GM12878 (cell line): ENCODE measurements at regions not wholly inside any gene's neighbourhood (a gene's known extent, or its start where the extent isn't known, plus 50 kb on each side); places are given as distances from the start of the nearest gene placed in this dataset.

ENCODE experiments used
- ATAC-seq: fragments of 200-7000 bp; cut with Tn5 transposase; 3 replicates; pipeline ENCODE4 v1.9.1; 2020; ENCODE audit warnings: mild to moderate bottlenecking, moderate library complexity
- BruUV-seq: library from RNA; stranded (reverse); fragments of 400-500 nt; replicated peaks from 2 replicates; lab custom pipeline; 2021; lab: Mats Ljungman, UMichigan
- CTCF ChIA-PET: fragments of 300-600 bp; sonication (Branson Sonifier 250); formaldehyde crosslinking; extraction: SDS; loops from one replicate; lab custom pipeline; 2021; ENCODE audit warnings: inconsistent platforms; lab: Yijun Ruan, JAX
- POLR2A ChIA-PET: fragments of 350-600 bp; formaldehyde crosslinking; extraction: SDS; loops from one replicate; lab custom pipeline; 2021; ENCODE audit warnings: inconsistent platforms; lab: Charles Lee
- RAD21 ChIA-PET: fragments of 300-600 bp; sonication (Branson Sonifier 250); formaldehyde crosslinking; loops from one replicate; lab custom pipeline; 2023; ENCODE audit warnings: antibody characterized with exemption; ENCODE audit not compliant: unreplicated experiment; lab: Charles Lee
- SMC1A ChIA-PET: fragments of 300-600 bp; sonication (Branson Sonifier 250); formaldehyde crosslinking; loops from one replicate; lab custom pipeline; 2023; ENCODE audit not compliant: unreplicated experiment, uncharacterized antibody; lab: Charles Lee
- DNase-seq: peaks from one replicate; pipeline ENCODE4 v3.0.0-alpha.2; 2011; ENCODE audit warnings: low read depth, low spot score
- FAIRE-seq: peaks from 3 replicates; lab custom pipeline; 2011; peaks lifted over from hg19 to GRCh38; lab: Jason Lieb, UNC
- H2AFZ ChIP-seq: 2 replicates; pipeline ENCODE4 v1.6.0; 2011; ENCODE audit warnings: low read depth, low read length, control low read depth; ENCODE audit not compliant: control insufficient read depth
- H3K27ac ChIP-seq: 2 replicates; pipeline ENCODE4 v1.5.1; 2011; ENCODE audit warnings: control low read depth; ENCODE audit not compliant: control insufficient read depth, insufficient read depth
- H3K27me3 ChIP-seq, 2 experiments: replicated peaks in 1 of 2; 2 replicates each; pipeline versions ENCODE4 v1.6.0 to v1.6.1; 2011; ENCODE audit warnings: low read length in 1 of 2; ENCODE audit not compliant: control insufficient read depth in 2 of 2, insufficient read depth in 2 of 2
- H3K36me3 ChIP-seq, 2 experiments: 2 replicates each; pipeline ENCODE4 v1.5.1; 2011; ENCODE audit warnings: low read length in 1 of 2; ENCODE audit not compliant: control insufficient read depth in 2 of 2, insufficient read depth in 2 of 2
- H3K4me1 ChIP-seq: 2 replicates; pipeline ENCODE4 v1.6.1; 2011; ENCODE audit warnings: mild to moderate bottlenecking, low read length, moderate library complexity, mixed read lengths; ENCODE audit not compliant: control insufficient read depth, insufficient read depth
- H3K4me2 ChIP-seq: 2 replicates; pipeline ENCODE4 v1.6.0; 2011; ENCODE audit warnings: control low read depth; ENCODE audit not compliant: control insufficient read depth, insufficient read depth
- H3K4me3 ChIP-seq: fragments of 200-600 bp; sonication (generic); 2 replicates; pipeline ENCODE4 v1.5.1; 2016
- H3K79me2 ChIP-seq: 2 replicates; pipeline ENCODE4 v1.6.0; 2011; ENCODE audit warnings: low read length; ENCODE audit not compliant: control insufficient read depth, insufficient read depth
- H3K9ac ChIP-seq: 2 replicates; pipeline ENCODE4 v1.8.0; 2011; ENCODE audit warnings: low read length, control low read depth, mixed read lengths; ENCODE audit not compliant: control insufficient read depth, insufficient read depth
- H3K9me3 ChIP-seq: replicated peaks from 3 replicates; pipeline ENCODE4 v1.5.1; 2011; ENCODE audit warnings: mild to moderate bottlenecking, low read length; ENCODE audit not compliant: control insufficient read depth, insufficient read depth
- H4K20me1 ChIP-seq: 2 replicates; pipeline ENCODE4 v1.6.0; 2011; ENCODE audit not compliant: control insufficient read depth, insufficient read depth
- CBX5 ChIP-seq: sonication (generic); IDR thresholded peaks from 2 replicates; pipeline ENCODE4 v1.6.1; 2016; ENCODE audit warnings: low read depth, moderate library complexity, mild to moderate bottlenecking, inconsistent platforms
- EGR1 ChIP-seq, 2 experiments: IDR thresholded peaks; 1 replicate in 1 of 2; 2 replicates in 1 of 2; pipeline ENCODE4 v1.6.1; 2011 to 2012; ENCODE audit warnings: low read depth in 2 of 2, low read length in 2 of 2, borderline replicate concordance in 1 of 2, mild to moderate bottlenecking in 1 of 2, moderate library complexity in 1 of 2
- HDAC6 ChIP-seq: fragments of 200-600 bp; sonication (generic); IDR thresholded peaks from one replicate; pipeline ENCODE4 v1.8.0; 2017; ENCODE audit warnings: antibody characterized with exemption; ENCODE audit not compliant: unreplicated experiment
- JUNB ChIP-seq: IDR thresholded peaks from 2 replicates; pipeline ENCODE4 v1.6.1; 2016; ENCODE audit warnings: antibody characterized with exemption, mild to moderate bottlenecking
- NFIC ChIP-seq: IDR thresholded peaks from 2 replicates; pipeline ENCODE4 v1.6.1; 2012; ENCODE audit warnings: low read depth, mild to moderate bottlenecking, inconsistent platforms, low read length, moderate library complexity
- PML ChIP-seq: IDR thresholded peaks from 2 replicates; pipeline ENCODE4 v1.6.1; 2012; ENCODE audit warnings: low read length, inconsistent platforms
- RUNX3 ChIP-seq: IDR thresholded peaks from 2 replicates; pipeline ENCODE4 v1.6.1; 2012; ENCODE audit warnings: low read length, inconsistent platforms
- SPI1 ChIP-seq: IDR thresholded peaks from 2 replicates; pipeline ENCODE4 v1.6.1; 2011; ENCODE audit warnings: low read depth, mild to moderate bottlenecking, low read length, moderate library complexity, borderline replicate concordance; ENCODE audit not compliant: insufficient read depth
- TARDBP ChIP-seq: IDR thresholded peaks from 2 replicates; pipeline ENCODE4 v1.6.1; 2016; ENCODE audit warnings: borderline replicate concordance
- YY1 ChIP-seq: IDR thresholded peaks from 2 replicates; pipeline ENCODE4 v1.6.1; 2011; ENCODE audit warnings: low read depth, mild to moderate bottlenecking, low read length
- ZNF217 ChIP-seq: fragments of 450-650 bp; IDR thresholded peaks from 2 replicates; pipeline ENCODE4 v1.6.1; 2017; ENCODE audit warnings: antibody characterized with exemption, mild to moderate bottlenecking
- WGBS: methylation state at CpG from one replicate; pipeline ENCODE4 v1.1.6; 2016; ENCODE audit warnings: low lambda C conversion rate; ENCODE audit not compliant: insufficient replicate concordance, insufficient coverage; ENCODE audit errors: missing lambda C conversion rate; 5-methylcytosine and 5-hydroxymethylcytosine counted together
- in situ Hi-C: fragments of 300-500 bp; cut with MboI; formaldehyde crosslinking; loops from 9 replicates; pipeline ENCODE4 v1.14.3; 2018; ENCODE audit warnings: mixed read lengths
- intact Hi-C: fragments of 100-400 bp; cut with micrococcal nuclease; formaldehyde crosslinking; loops from one replicate; pipeline ENCODE4 v1.14.2; 2022; ENCODE audit not compliant: unreplicated experiment
- TF ChIP-seq, protein P1 (sequence below): fragments of 450-650 bp; IDR thresholded peaks from 2 replicates; pipeline ENCODE4 v1.6.1; 2017; ENCODE audit warnings: borderline replicate concordance
- TF ChIP-seq, protein P2 (sequence below): fragments of 450-650 bp; formaldehyde crosslinking; IDR thresholded peaks from 2 replicates; pipeline ENCODE4 v1.4.0; 2020; ENCODE audit warnings: mild to moderate bottlenecking, moderate library complexity
- TF ChIP-seq, protein P3 (sequence below): fragments of 450-650 bp; IDR thresholded peaks from 2 replicates; pipeline ENCODE4 v1.6.1; 2016; ENCODE audit warnings: mild to moderate bottlenecking

DNA sequence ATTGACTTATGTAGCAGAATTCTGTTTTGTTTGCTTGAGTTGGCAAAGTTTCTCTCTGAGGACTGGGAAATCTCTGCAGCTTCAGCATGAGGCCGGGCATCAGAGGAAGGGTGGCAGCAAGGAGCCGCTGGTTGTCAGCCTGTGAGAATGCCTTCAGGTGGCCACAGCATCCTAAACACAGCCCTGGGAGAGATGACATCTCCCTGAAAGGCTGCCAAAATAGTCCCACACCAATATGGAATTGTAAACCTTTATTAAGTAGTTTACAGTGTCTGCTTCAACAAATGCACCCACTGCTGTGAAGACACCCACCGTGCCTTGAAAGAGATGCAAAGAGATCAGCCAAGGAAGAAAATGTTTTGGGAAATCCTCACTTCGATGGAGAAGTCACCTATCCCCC lies 609.7 kb upstream of the ARRDC4 start:
- no peak overlapping the region for H3K9ac ChIP-seq
- in situ Hi-C loops: no loop called here
- no peak for DNase-seq
- no peaks in the 10 kb centered on the region for H3K4me1 ChIP-seq
- ChIA-PET RAD21 (no interaction called here), POLR2A (no interaction called here), SMC1A (no interaction called here), CTCF (no interaction called here)
- H3K4me2 ChIP-seq: no peak overlapping the region
- H3K79me2 ChIP-seq: no peaks in the 10 kb centered on the region
- ATAC-seq: no peak
- no TSS peak for BruUV-seq
- TF ChIP-seq YY1: no peak
- TF ChIP-seq PML: no peak
- no peak for TF ChIP-seq CBX5
- TF ChIP-seq NFIC: no peak
- no peak for TF ChIP-seq TARDBP
- TF ChIP-seq ZNF217: no peak
- no peak for TF ChIP-seq RUNX3
- no peak for TF ChIP-seq EGR1 (IDR thresholded peaks at IDR 0.05; ENCODE audit: borderline replicate concordance in 1 of 2, low read depth in 2 of 2, low read length in 2 of 2)
- TF ChIP-seq JUNB: no peak
- no peak for TF ChIP-seq HDAC6
- no peak for TF ChIP-seq SPI1
- 29% methylated on average over 4 of the region's 4 CpGs for WGBS
- H4K20me1 ChIP-seq: no peaks in the 10 kb centered on the region
- no peak for FAIRE-seq
- H3K9me3 ChIP-seq: no peaks in the 10 kb centered on the region
- H3K36me3 ChIP-seq: no peaks in the 10 kb centered on the region
- H3K27me3 ChIP-seq: no peaks in the 10 kb centered on the region
- intact Hi-C loops: no loop called here
- no peak overlapping the region for H3K27ac ChIP-seq
- H3K4me3 ChIP-seq: no peak overlapping the region
- no peak overlapping the region for H2AFZ ChIP-seq

DNA sequence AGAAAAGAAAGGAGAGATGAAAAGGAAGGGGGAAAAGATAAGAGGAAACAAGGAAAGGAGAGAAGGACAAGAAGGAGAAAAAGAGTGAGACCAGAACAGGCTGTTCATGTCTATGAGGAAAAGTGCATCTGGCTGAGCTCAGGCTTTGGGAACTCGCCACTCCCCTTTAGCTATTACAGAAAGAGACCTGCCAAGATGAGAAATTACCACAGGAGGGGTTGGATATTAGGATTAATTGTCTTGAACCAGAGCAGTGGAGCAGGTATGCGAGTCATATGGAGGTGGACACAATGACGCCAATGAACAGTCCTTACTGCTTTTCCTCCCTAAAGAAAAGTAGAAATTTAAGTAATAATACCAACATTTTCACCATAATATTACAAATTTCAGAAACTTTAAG lies 577.0 kb upstream of the ARRDC4 start:
- CTCF ChIA-PET: no interaction called here
- H3K79me2 ChIP-seq: no peaks in the 10 kb centered on the region
- FAIRE-seq (no peak), ATAC-seq (no peak), DNase-seq (no peak)
- SMC1A ChIA-PET: no interaction called here
- BruUV-seq: no TSS peak
- no peak overlapping the region for H2AFZ ChIP-seq
- H3K27me3 ChIP-seq: no peaks in the 10 kb centered on the region
- in situ Hi-C loops (no loop called here), intact Hi-C loops (no loop called here)
- no peaks in the 10 kb centered on the region for H3K36me3 ChIP-seq
- POLR2A ChIA-PET: no interaction called here
- H3K4me1 ChIP-seq: no peaks in the 10 kb centered on the region
- 7% methylated on average over 3 of the region's 3 CpGs for WGBS
- no peak overlapping the region for H3K4me2 ChIP-seq
- H3K27ac ChIP-seq: no peak overlapping the region
- RAD21 ChIA-PET: no interaction called here
- no peaks in the 10 kb centered on the region for H3K9me3 ChIP-seq
- no peaks in the 10 kb centered on the region for H4K20me1 ChIP-seq
- no peak overlapping the region for H3K4me3 ChIP-seq
- H3K9ac ChIP-seq: no peak overlapping the region
- TF ChIP-seq, protein P1, sequence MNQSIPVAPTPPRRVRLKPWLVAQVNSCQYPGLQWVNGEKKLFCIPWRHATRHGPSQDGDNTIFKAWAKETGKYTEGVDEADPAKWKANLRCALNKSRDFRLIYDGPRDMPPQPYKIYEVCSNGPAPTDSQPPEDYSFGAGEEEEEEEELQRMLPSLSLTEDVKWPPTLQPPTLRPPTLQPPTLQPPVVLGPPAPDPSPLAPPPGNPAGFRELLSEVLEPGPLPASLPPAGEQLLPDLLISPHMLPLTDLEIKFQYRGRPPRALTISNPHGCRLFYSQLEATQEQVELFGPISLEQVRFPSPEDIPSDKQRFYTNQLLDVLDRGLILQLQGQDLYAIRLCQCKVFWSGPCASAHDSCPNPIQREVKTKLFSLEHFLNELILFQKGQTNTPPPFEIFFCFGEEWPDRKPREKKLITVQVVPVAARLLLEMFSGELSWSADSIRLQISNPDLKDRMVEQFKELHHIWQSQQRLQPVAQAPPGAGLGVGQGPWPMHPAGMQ: no peak
- TF ChIP-seq, protein P2, sequence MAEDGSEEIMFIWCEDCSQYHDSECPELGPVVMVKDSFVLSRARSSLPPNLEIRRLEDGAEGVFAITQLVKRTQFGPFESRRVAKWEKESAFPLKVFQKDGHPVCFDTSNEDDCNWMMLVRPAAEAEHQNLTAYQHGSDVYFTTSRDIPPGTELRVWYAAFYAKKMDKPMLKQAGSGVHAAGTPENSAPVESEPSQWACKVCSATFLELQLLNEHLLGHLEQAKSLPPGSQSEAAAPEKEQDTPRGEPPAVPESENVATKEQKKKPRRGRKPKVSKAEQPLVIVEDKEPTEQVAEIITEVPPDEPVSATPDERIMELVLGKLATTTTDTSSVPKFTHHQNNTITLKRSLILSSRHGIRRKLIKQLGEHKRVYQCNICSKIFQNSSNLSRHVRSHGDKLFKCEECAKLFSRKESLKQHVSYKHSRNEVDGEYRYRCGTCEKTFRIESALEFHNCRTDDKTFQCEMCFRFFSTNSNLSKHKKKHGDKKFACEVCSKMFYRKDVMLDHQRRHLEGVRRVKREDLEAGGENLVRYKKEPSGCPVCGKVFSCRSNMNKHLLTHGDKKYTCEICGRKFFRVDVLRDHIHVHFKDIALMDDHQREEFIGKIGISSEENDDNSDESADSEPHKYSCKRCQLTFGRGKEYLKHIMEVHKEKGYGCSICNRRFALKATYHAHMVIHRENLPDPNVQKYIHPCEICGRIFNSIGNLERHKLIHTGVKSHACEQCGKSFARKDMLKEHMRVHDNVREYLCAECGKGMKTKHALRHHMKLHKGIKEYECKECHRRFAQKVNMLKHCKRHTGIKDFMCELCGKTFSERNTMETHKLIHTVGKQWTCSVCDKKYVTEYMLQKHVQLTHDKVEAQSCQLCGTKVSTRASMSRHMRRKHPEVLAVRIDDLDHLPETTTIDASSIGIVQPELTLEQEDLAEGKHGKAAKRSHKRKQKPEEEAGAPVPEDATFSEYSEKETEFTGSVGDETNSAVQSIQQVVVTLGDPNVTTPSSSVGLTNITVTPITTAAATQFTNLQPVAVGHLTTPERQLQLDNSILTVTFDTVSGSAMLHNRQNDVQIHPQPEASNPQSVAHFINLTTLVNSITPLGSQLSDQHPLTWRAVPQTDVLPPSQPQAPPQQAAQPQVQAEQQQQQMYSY (CRISPR knock-in tag): no peak
- TF ChIP-seq, protein P3, sequence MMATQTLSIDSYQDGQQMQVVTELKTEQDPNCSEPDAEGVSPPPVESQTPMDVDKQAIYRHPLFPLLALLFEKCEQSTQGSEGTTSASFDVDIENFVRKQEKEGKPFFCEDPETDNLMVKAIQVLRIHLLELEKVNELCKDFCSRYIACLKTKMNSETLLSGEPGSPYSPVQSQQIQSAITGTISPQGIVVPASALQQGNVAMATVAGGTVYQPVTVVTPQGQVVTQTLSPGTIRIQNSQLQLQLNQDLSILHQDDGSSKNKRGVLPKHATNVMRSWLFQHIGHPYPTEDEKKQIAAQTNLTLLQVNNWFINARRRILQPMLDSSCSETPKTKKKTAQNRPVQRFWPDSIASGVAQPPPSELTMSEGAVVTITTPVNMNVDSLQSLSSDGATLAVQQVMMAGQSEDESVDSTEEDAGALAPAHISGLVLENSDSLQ: no peak
